ENCODE measurements at regions not wholly inside any gene's neighbourhood (a gene's known extent, or its start where the extent isn't known, plus 50 kb on each side); places are given as distances from the start of the nearest gene placed in this dataset.

DNA sequence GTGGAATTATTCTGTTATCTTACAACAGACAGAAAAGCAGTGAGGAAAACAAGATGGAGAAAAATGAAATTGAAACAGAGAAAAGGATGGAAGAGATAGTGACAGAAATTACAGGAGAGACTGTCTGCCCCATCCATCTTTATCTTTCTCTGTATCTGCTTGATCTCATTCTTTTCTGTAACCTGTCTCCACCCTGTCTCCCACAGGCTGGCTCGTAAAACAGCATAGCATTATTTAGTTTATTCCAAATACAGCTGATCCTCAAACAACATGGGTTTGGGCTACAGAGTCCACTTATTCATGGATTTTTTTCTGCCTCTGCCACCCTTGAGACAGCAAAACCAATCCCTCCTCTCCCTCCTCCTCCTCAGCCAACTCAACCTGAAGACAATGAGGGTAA is 482.3 kb upstream of the JARID2 start:
- no peak for DNase-seq (ENCODE audit: low read depth)
- H3K4me3 ChIP-seq (ENCODE audit: low read length) = no peak overlapping the region
- TF ChIP-seq, protein P1, sequence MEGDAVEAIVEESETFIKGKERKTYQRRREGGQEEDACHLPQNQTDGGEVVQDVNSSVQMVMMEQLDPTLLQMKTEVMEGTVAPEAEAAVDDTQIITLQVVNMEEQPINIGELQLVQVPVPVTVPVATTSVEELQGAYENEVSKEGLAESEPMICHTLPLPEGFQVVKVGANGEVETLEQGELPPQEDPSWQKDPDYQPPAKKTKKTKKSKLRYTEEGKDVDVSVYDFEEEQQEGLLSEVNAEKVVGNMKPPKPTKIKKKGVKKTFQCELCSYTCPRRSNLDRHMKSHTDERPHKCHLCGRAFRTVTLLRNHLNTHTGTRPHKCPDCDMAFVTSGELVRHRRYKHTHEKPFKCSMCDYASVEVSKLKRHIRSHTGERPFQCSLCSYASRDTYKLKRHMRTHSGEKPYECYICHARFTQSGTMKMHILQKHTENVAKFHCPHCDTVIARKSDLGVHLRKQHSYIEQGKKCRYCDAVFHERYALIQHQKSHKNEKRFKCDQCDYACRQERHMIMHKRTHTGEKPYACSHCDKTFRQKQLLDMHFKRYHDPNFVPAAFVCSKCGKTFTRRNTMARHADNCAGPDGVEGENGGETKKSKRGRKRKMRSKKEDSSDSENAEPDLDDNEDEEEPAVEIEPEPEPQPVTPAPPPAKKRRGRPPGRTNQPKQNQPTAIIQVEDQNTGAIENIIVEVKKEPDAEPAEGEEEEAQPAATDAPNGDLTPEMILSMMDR (IDR thresholded peaks at IDR 0.05; ENCODE audit: insufficient read depth, low read depth, low read length, missing control alignments) = no peak

DNA sequence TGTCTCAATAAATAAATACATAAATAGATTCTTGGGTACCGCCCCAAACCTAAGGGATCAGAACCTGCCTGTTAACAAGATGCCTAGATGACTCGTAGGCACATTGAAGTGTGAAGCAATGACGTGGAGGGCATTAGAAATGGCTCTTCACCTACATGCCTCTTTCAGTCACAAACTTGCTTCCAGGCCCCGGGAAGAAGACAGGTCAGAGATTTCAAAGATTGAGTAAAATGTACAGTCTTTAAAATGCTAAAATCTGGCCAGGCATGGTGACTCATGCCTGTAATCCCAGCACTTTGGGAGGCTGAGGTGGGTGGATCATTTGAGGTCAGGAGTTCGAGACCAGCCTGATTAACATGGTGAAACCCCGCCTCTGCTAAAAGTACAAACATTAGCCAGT is 480.8 kb upstream of the JARID2 start:
- DNase-seq (ENCODE audit: low read depth) = peak; percentile 68
- H3K4me3 ChIP-seq (ENCODE audit: low read length) = no peak overlapping the region
- TF ChIP-seq, protein P1 (IDR thresholded peaks at IDR 0.05; ENCODE audit: insufficient read depth, low read depth, low read length, missing control alignments) = no peak

DNA sequence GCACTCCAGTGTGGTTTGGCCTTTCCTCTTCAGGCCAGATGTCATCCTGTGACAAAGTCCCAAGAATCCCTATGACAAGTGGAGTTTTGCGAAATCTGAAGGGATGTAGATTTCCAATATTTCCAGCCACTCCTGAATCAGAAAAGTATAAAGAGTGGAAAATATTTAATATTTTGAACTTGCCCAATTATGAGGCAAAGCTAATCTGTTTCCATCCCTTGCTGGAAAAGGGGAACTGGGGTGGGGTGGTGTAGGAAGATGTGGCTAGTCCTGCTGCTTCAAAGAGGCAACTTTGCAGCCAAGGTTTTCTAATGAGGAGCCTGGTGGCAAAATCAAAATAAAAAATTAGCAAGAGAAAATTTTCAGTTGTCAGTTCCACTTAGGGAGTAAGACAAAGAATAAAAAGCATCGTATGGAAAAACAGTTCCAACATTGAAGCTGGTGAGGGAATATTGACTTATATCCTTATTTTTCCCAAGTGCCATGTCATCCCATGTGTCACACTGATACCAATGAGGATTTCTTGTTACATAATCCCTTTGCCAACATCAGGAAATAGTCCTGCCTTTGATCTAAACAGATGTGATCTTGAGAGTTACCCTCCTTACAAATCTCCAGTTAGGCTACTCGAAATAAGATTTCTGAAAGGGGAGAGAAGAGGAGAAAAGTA is 480.0 kb upstream of the JARID2 start:
- no peak overlapping the region for H3K4me3 ChIP-seq (ENCODE audit: low read length)
- peak; percentile 27 for DNase-seq (ENCODE audit: low read depth)
- TF ChIP-seq, protein P1 (IDR thresholded peaks at IDR 0.05; ENCODE audit: insufficient read depth, low read depth, low read length, missing control alignments) = no peak

DNA sequence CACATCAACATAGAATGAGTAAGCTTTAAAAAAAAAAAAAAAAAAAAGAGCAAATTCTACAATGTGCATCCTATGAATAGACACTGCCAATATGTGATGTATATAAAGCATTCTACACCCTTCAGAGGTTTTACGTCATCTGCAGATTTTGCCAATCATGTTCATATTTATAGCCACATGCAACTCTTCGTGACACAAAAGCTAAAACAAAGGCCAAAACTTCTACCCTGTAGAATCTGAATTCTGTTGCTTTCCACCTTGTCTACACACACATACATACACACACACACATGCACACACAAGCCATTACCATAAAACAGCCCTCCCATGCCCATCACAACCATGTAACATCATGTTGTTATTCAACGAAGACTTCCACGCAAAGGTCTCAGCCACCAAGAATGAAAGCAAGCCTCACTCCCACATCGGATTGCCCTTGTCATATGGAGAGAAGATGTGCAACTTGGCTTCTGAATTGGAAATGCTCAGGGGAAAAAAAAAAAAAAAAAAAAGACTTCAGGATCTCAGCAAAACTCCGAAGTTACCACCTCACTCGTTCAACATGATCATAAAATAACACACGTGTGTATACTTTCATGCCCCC is 479.4 kb upstream of the JARID2 start:
- DNase-seq (ENCODE audit: low read depth) = no peak

DNA sequence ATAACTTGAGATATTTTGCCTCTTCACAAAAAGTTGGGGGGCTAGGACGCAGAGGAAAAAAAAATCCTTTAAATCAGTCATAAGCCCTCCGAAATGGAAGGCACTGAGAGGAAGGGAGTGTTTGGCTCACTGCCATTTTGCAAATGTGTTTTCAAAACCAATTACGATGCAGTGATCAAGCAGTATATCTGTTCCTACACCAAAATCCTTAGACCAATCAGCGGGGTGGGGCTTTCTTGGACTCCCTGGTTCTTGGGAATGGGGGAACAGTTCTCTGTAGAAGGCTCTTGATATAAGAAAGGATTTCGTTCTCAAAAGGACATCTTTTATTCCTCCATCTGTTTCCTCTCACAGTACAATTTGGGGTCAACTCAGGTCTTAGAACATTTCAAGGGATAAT is 478.6 kb upstream of the JARID2 start:
- H3K4me3 ChIP-seq (ENCODE audit: low read length) = no peak overlapping the region
- TF ChIP-seq, protein P1 (IDR thresholded peaks at IDR 0.05; ENCODE audit: insufficient read depth, low read depth, low read length, missing control alignments) = no peak

More for the DNA sequence above, 479.4 kb upstream of the JARID2 start:
- TF ChIP-seq, protein P1 (IDR thresholded peaks at IDR 0.05; ENCODE audit: insufficient read depth, low read depth, low read length, missing control alignments) = no peak
- no peak overlapping the region for H3K4me3 ChIP-seq (ENCODE audit: low read length)

DNA sequence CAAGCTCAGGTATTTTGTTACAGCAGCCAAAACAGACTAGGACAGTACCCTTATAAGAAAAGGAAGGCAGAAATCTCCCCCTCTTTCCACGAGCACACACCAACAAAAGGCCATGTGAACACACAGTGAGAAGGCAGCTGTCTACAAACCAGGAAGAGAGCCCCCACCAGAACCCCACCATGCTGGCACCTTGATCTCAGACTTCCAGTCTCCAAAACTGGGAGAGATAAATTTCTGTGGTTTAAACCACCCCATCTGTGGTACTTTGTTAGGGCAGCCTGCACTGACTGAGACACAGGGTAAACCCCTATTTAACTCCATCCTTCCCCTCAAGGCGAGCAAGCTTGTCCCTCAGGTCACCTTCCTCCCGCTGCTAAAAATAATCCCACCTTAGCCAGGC is 475.8 kb upstream of the JARID2 start:
- TF ChIP-seq, protein P1 (IDR thresholded peaks at IDR 0.05; ENCODE audit: insufficient read depth, low read depth, low read length, missing control alignments) = no peak
- H3K4me3 ChIP-seq (ENCODE audit: low read length) = no peak overlapping the region
- DNase-seq (ENCODE audit: low read depth) = no peak

More for the DNA sequence above, 478.6 kb upstream of the JARID2 start:
- DNase-seq (ENCODE audit: low read depth) = no peak

DNA sequence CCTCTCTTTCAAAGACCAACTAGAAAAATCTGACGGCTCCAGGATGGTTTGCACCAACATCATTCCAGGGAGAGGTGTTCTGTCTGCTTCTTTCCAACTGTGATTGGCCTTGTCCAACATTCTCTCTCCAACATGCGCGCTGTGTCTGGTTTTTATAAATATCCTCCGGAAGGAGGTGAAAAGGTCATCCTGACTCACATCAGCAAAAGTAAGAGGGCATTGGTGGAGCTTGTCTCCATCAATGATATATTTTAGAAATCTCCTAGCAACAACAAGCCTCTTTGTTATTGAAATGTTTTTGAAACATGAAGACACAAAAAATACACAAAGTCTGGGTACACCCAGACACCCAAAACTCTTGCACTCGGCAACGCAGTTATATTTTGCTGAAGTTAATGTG is 475.3 kb upstream of the JARID2 start:
- no peak overlapping the region for H3K4me3 ChIP-seq (ENCODE audit: low read length)
- TF ChIP-seq, protein P1 (IDR thresholded peaks at IDR 0.05; ENCODE audit: insufficient read depth, low read depth, low read length, missing control alignments) = no peak
- no peak for DNase-seq (ENCODE audit: low read depth)
